Breast epithelium (tissue), 4 donors: ENCODE measurements at regions not wholly inside any gene's neighbourhood (a gene's known extent, or its start where the extent isn't known, plus 50 kb on each side); places are given as distances from the start of the nearest gene placed in this dataset.

Experiments
- DNase-seq, 2 donors: peaks; one replicate each; pipeline ENCODE4 v3.0.0-alpha.2; 2019; ENCODE audit warnings: low spot score in 2 of 2
- H3K27ac ChIP-seq, 2 donors: fragments of 200-600 bp; sonication (generic) in 1 of 2; one replicate each; pipeline ENCODE4 v1.5.1; 2016 to 2019; ENCODE audit warnings: mild to moderate bottlenecking in 1 of 2
- H3K27me3 ChIP-seq, 2 donors: fragments of 200-600 bp; sonication (generic) in 1 of 2; one replicate each; pipeline versions ENCODE4 v1.5.1 to v1.6.0; 2017 to 2019; ENCODE audit warnings: control low read depth in 1 of 2, mild to moderate bottlenecking in 1 of 2
- H3K36me3 ChIP-seq: fragments of 200-600 bp; one replicate; pipeline ENCODE4 v1.5.1; 2019
- H3K4me1 ChIP-seq, 2 donors: fragments of 200-600 bp; sonication (generic); one replicate each; pipeline ENCODE4 v1.5.1; 2016 to 2019; ENCODE audit warnings: control low read depth in 1 of 2
- H3K4me3 ChIP-seq, 3 donors: fragments of 200-600 bp; sonication (generic); 1 replicate in 2 of 3; 2 replicates in 1 of 3; pipeline ENCODE4 v1.5.1; 2016 to 2019; ENCODE audit warnings: mild to moderate bottlenecking in 3 of 3, moderate library complexity in 2 of 3
- H3K9me3 ChIP-seq, 2 donors: fragments of 200-600 bp; sonication (generic) in 1 of 2; one replicate each; pipeline ENCODE4 v1.5.1; 2016 to 2019; ENCODE audit warnings: control low read depth in 1 of 2
- CTCF ChIP-seq, 3 donors: fragments of 450-650 bp; IDR thresholded peaks; one replicate each; pipeline ENCODE4 v1.5.1; 2016 to 2017; ENCODE audit warnings: antibody characterized with exemption in 3 of 3, mild to moderate bottlenecking in 3 of 3, moderate library complexity in 3 of 3
- POLR2A ChIP-seq: fragments of 450-650 bp; IDR thresholded peaks from one replicate; pipeline ENCODE4 v1.6.1; 2016; ENCODE audit warnings: antibody characterized with exemption, mild to moderate bottlenecking, moderate library complexity
- POLR2AphosphoS5 ChIP-seq, 3 donors: sonication (generic); formaldehyde crosslinking; IDR thresholded peaks; one replicate each; pipeline ENCODE4 v1.6.1; 2017; ENCODE audit warnings: antibody characterized with exemption in 3 of 3
- intact Hi-C: fragments of 100-400 bp; cut with DNase I; formaldehyde crosslinking; loops from one replicate; pipeline ENCODE4 v1.15.1; 2023; ENCODE audit warnings: low total_unique reads

GRCh38 chr21:35326677-35327076 is 277.6 kb upstream of the RUNX1 start:
- DNase-seq = no peak
- Histone ChIP-seq H3K27me3 (no peaks in the 10 kb centered on the region), H3K27ac (no peak overlapping the region), H3K9me3 (no peaks in the 10 kb centered on the region), H3K4me1 (no peaks in the 10 kb centered on the region), H3K4me3 (no peak overlapping the region), H3K36me3 (no peaks in the 10 kb centered on the region)
- intact Hi-C loops = no loop called here
- TF ChIP-seq CTCF (IDR thresholded peaks at IDR 0.05) (no peak), POLR2AphosphoS5 (IDR thresholded peaks at IDR 0.05) (no peak), POLR2A (no peak)

DNA sequence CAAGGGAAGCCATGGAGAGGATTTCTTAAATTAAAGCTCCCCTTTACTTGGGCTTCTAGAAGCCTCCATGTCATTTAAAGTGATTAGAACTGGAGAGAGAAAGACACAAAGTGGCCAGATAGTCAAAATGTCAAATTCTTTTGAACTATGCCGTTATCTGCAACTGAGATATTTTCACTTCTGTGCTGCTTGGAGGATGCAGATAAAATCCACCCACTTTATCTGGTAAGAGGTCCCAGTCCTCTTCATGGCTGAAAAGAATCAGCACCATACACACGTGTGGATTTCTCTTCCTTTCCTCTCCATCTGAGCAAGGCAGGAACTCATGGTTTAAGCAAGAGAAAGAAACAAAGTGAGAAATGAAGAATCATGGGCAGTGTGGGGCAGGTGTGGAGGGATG is 276.9 kb upstream of the RUNX1 start:
- no peak for DNase-seq
- Histone ChIP-seq H3K36me3 (no peaks in the 10 kb centered on the region), H3K4me1 (no peaks in the 10 kb centered on the region), H3K27ac (no peak overlapping the region), H3K9me3 (no peaks in the 10 kb centered on the region), H3K27me3 (no peaks in the 10 kb centered on the region), H3K4me3 (no peak overlapping the region)
- intact Hi-C loops = no loop called here
- TF ChIP-seq CTCF (IDR thresholded peaks at IDR 0.05) (no peak), POLR2AphosphoS5 (IDR thresholded peaks at IDR 0.05) (no peak)

- peak overlapping the region in 1 of 2 donors; percentile 17 for H3K27ac ChIP-seq
- H3K27me3 ChIP-seq = no peaks in the 10 kb centered on the region
- no peak for DNase-seq
- H3K4me1 ChIP-seq = no peaks in the 10 kb centered on the region
- H3K4me3 ChIP-seq = no peak overlapping the region
- TF ChIP-seq CTCF (IDR thresholded peaks at IDR 0.05) (no peak), POLR2A (no peak), POLR2AphosphoS5 (IDR thresholded peaks at IDR 0.05) (no peak)
- intact Hi-C loops = no loop called here
- H3K36me3 ChIP-seq = no peaks in the 10 kb centered on the region
- no peaks in the 10 kb centered on the region for H3K9me3 ChIP-seq
Measured at GRCh38 chr21:35324372-35325220, 275.5 kb upstream of the RUNX1 start.

- no peaks in the 10 kb centered on the region for H3K9me3 ChIP-seq
- H3K27me3 ChIP-seq = no peaks in the 10 kb centered on the region
- H3K4me1 ChIP-seq = no peaks in the 10 kb centered on the region
- H3K36me3 ChIP-seq = no peaks in the 10 kb centered on the region
- H3K27ac ChIP-seq = no peak overlapping the region
- DNase-seq = no peak
- TF ChIP-seq POLR2A (no peak), CTCF (IDR thresholded peaks at IDR 0.05) (no peak), POLR2AphosphoS5 (IDR thresholded peaks at IDR 0.05) (no peak)
- intact Hi-C loops = no loop called here
- H3K4me3 ChIP-seq = no peak overlapping the region
Measured at GRCh38 chr21:35323947-35324346, 274.8 kb upstream of the RUNX1 start.

- no peaks in the 10 kb centered on the region for H3K36me3 ChIP-seq
- intact Hi-C loops = no loop called here
- no peak overlapping the region for H3K27ac ChIP-seq
- DNase-seq = no peak
- H3K4me3 ChIP-seq = no peak overlapping the region
- H3K27me3 ChIP-seq = no peaks in the 10 kb centered on the region
- no peaks in the 10 kb centered on the region for H3K9me3 ChIP-seq
- no peak for TF ChIP-seq POLR2AphosphoS5 (IDR thresholded peaks at IDR 0.05)
- no peak for TF ChIP-seq POLR2A
- TF ChIP-seq CTCF (IDR thresholded peaks at IDR 0.05) = no peak
- no peaks in the 10 kb centered on the region for H3K4me1 ChIP-seq
Measured at GRCh38 chr21:35321322-35322200, 272.5 kb upstream of the RUNX1 start.
